ENCODE measurements at regions not wholly inside any gene's neighbourhood (a gene's known extent, or its start where the extent isn't known, plus 50 kb on each side); places are given as distances from the start of the nearest gene placed in this dataset.

GRCh38 chr2:56871644-56872043 lies 687.9 kb downstream of the CCDC85A start:
- Histone ChIP-seq H2BK12ac (ENCODE audit: low read depth, low read length) (no peak overlapping the region), H3K36me3 (ENCODE audit: control insufficient read depth in 2 of 4, insufficient read depth in 4 of 4, low read length in 3 of 4) (no peaks in the 10 kb centered on the region), H2BK15ac (ENCODE audit: low read length) (no peak overlapping the region), H2BK120ac (replicated peaks; ENCODE audit: low read depth, low read length) (no peak overlapping the region), H3K4me3 (ENCODE audit: extremely low read depth in 1 of 4, insufficient read depth in 2 of 4, low read depth in 3 of 4, low read length in 4 of 4) (no peak overlapping the region), H3K9ac (replicated peaks in 1 of 4; ENCODE audit: extremely low read depth in 1 of 4, low read depth in 3 of 4, low read length in 3 of 4) (no peak overlapping the region), H3K9me3 (ENCODE audit: insufficient read depth in 2 of 2, low read depth in 1 of 2, low read length in 1 of 2) (no peaks in the 10 kb centered on the region), H3K79me1 (ENCODE audit: low read depth, low read length) (no peaks in the 10 kb centered on the region), H2BK5ac (ENCODE audit: low read depth, low read length) (no peak overlapping the region), H4K5ac (ENCODE audit: insufficient read length, low read depth, low read length) (no peak overlapping the region), H3K14ac (ENCODE audit: insufficient read length) (no peak overlapping the region), H2AK5ac (ENCODE audit: low read depth, low read length) (no peak overlapping the region), H2AFZ (ENCODE audit: low read length) (no peak overlapping the region), H3K23ac (ENCODE audit: insufficient read length) (no peak overlapping the region), H3K56ac (replicated peaks; ENCODE audit: insufficient read length, low read depth, low read length) (no peak overlapping the region), H3K79me2 (ENCODE audit: control insufficient read depth in 1 of 2, insufficient read depth in 2 of 2, low read length in 2 of 2) (no peaks in the 10 kb centered on the region), H3K4ac (replicated peaks; ENCODE audit: insufficient read length, low read depth, low read length) (no peak overlapping the region), H3K4me2 (ENCODE audit: insufficient read depth in 1 of 2, low read depth in 2 of 2, low read length in 2 of 2) (no peak overlapping the region), H3K27ac (ENCODE audit: low read depth, low read length) (no peak overlapping the region), H4K8ac (ENCODE audit: extremely low read depth, insufficient read depth, low read length) (no peak overlapping the region), H4K91ac (replicated peaks; ENCODE audit: insufficient read length, low read length) (no peak overlapping the region), H3K4me1 (replicated peaks in 1 of 4; ENCODE audit: control insufficient read depth in 3 of 4, insufficient read depth in 4 of 4, low read length in 3 of 4) (no peaks in the 10 kb centered on the region), H2BK20ac (ENCODE audit: low read length) (no peak overlapping the region), H3K18ac (ENCODE audit: extremely low read depth, low read length) (no peak overlapping the region), H3K23me2 (ENCODE audit: low read depth, low read length) (no peaks in the 10 kb centered on the region), H3K27me3 (replicated peaks in 1 of 4; ENCODE audit: control insufficient read depth in 3 of 4, extremely low read depth in 1 of 4, insufficient read depth in 3 of 4, low read length in 3 of 4) (no peaks in the 10 kb centered on the region), H4K20me1 (replicated peaks in 1 of 2; ENCODE audit: control insufficient read depth in 1 of 2, insufficient read depth in 2 of 2, low read length in 2 of 2) (no peaks in the 10 kb centered on the region)
- WGBS, 2 experiments (ENCODE audit: extremely low coverage in 1 of 2, insufficient coverage in 1 of 2, insufficient read length in 1 of 2, insufficient replicate concordance in 2 of 2, low coverage in 1 of 2, low lambda C conversion rate in 2 of 2, missing lambda C conversion rate in 1 of 2), result 87% methylated on average over 1 of the region's 1 CpG; no CpG with 5 or more reads in 1 of the 2 experiments
- FAIRE-seq (no peak), DNase-seq (ENCODE audit: low read depth in 1 of 2, low spot score in 2 of 2) (no peak)
- POLR2A ChIA-PET (ENCODE audit: partially characterized antibody), result no interaction called here
- CTCF ChIA-PET (ENCODE audit: partially characterized antibody), result no interaction called here
- TF ChIP-seq CHD1 (IDR thresholded peaks at IDR 0.05; ENCODE audit: low read depth, low read length) (no peak), GABPA (IDR thresholded peaks at IDR 0.05; ENCODE audit: borderline replicate concordance, insufficient read depth, low read length) (no peak), ATF2 (IDR thresholded peaks at IDR 0.05; ENCODE audit: low read length) (no peak), MAX (IDR thresholded peaks at IDR 0.05) (no peak), MAFK (IDR thresholded peaks at IDR 0.05; ENCODE audit: low read depth, low read length) (no peak), SIRT6 (IDR thresholded peaks at IDR 0.05; ENCODE audit: low read length) (no peak), CBX5 (IDR thresholded peaks at IDR 0.05; ENCODE audit: low read depth, low read length) (no peak), RXRA (IDR thresholded peaks at IDR 0.05; ENCODE audit: insufficient read depth, low read depth, low read length) (no peak), JUND (IDR thresholded peaks at IDR 0.05; ENCODE audit: low read length) (no peak), SP4 (IDR thresholded peaks at IDR 0.05; ENCODE audit: low read length) (no peak), SRF (IDR thresholded peaks at IDR 0.05; ENCODE audit: low read depth, low read length) (no peak), CTBP2 (IDR thresholded peaks at IDR 0.05; ENCODE audit: borderline replicate concordance, insufficient read depth, insufficient read length, low read length) (no peak), PHF8 (conservative IDR thresholded peaks at IDR 0.05; ENCODE audit: low read depth, low read length) (no peak), POLR2A (IDR thresholded peaks at IDR 0.05; ENCODE audit: control extremely low read depth in 1 of 2, low read depth in 2 of 2, low read length in 2 of 2) (no peak), EGR1 (IDR thresholded peaks at IDR 0.05; ENCODE audit: borderline replicate concordance, low read depth, low read length) (no peak)

Data from H1 (cell line).